Testis (tissue), 2 donors: ENCODE measurements at regions not wholly inside any gene's neighbourhood (a gene's known extent, or its start where the extent isn't known, plus 50 kb on each side); places are given as distances from the start of the nearest gene placed in this dataset.

Experiments used
- DNase-seq: peaks from one replicate; pipeline ENCODE4 v3.0.0-alpha.2; 2019
- H3K27ac ChIP-seq, 2 donors: fragments of 200-600 bp; sonication (generic); one replicate each; pipeline ENCODE4 v1.5.1; 2019
- H3K27me3 ChIP-seq: fragments of 200-600 bp; sonication (generic); one replicate; pipeline ENCODE4 v1.5.1; 2019
- H3K36me3 ChIP-seq: fragments of 200-600 bp; sonication (generic); one replicate; pipeline ENCODE4 v1.5.1; 2017; ENCODE audit warnings: low read depth; ENCODE audit errors: missing control alignments
- H3K4me1 ChIP-seq: fragments of 200-600 bp; sonication (generic); one replicate; pipeline ENCODE4 v1.5.1; 2019
- H3K4me3 ChIP-seq, 2 donors: fragments of 200-600 bp; sonication (generic); one replicate each; pipeline ENCODE4 v1.5.1; 2017 to 2019
- H3K9me3 ChIP-seq: fragments of 200-600 bp; sonication (generic); one replicate; pipeline ENCODE4 v1.5.1; 2017
- POLR2A ChIP-seq: fragments of 450-650 bp; IDR thresholded peaks from one replicate; pipeline ENCODE4 v1.6.1; 2017; ENCODE audit warnings: antibody characterized with exemption, mild to moderate bottlenecking, moderate library complexity
- WGBS, 2 donors: methylation state at CpG; one replicate each; pipeline ENCODE4 v1.1.5; 2018; 5-methylcytosine and 5-hydroxymethylcytosine counted together
- intact Hi-C: fragments of 100-400 bp; cut with DNase I; formaldehyde crosslinking; loops from one replicate; pipeline ENCODE4 v1.15.1; 2023; ENCODE audit warnings: low total_unique reads
- TF ChIP-seq, protein P1 (sequence below), 3 experiments: fragments of 450-650 bp in 2 of 3; fragments of 200-600 bp in 1 of 3; sonication (generic) in 1 of 3; IDR thresholded peaks; one replicate each; pipeline ENCODE4 v1.5.1; 2016 to 2019; ENCODE audit warnings: antibody characterized with exemption in 3 of 3, mild to moderate bottlenecking in 2 of 3, moderate library complexity in 1 of 3

GRCh38 chr13:25024175-25024574 is 71.8 kb upstream of the PABPC3 start:
- intact Hi-C loops: no loop called here
- WGBS, 2 donors: 39 to 42% methylated on average over 6 to 9 of the region's 9 CpGs
- Histone ChIP-seq H3K36me3 (no peaks in the 10 kb centered on the region), H3K4me1 (no peaks in the 10 kb centered on the region), H3K4me3 (no peak overlapping the region), H3K27ac (no peak overlapping the region), H3K27me3 (no peaks in the 10 kb centered on the region), H3K9me3 (no peaks in the 10 kb centered on the region)
- TF ChIP-seq POLR2A: no peak
- TF ChIP-seq, protein P1, sequence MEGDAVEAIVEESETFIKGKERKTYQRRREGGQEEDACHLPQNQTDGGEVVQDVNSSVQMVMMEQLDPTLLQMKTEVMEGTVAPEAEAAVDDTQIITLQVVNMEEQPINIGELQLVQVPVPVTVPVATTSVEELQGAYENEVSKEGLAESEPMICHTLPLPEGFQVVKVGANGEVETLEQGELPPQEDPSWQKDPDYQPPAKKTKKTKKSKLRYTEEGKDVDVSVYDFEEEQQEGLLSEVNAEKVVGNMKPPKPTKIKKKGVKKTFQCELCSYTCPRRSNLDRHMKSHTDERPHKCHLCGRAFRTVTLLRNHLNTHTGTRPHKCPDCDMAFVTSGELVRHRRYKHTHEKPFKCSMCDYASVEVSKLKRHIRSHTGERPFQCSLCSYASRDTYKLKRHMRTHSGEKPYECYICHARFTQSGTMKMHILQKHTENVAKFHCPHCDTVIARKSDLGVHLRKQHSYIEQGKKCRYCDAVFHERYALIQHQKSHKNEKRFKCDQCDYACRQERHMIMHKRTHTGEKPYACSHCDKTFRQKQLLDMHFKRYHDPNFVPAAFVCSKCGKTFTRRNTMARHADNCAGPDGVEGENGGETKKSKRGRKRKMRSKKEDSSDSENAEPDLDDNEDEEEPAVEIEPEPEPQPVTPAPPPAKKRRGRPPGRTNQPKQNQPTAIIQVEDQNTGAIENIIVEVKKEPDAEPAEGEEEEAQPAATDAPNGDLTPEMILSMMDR (IDR thresholded peaks at IDR 0.05): no peak
- no peak for DNase-seq

- no peaks in the 10 kb centered on the region for H3K36me3 ChIP-seq
- intact Hi-C loops: no loop called here
- H3K9me3 ChIP-seq: no peaks in the 10 kb centered on the region
These were observed 63.8 kb upstream of the PABPC3 start for GRCh38 chr13:25032160-25032559.

DNA sequence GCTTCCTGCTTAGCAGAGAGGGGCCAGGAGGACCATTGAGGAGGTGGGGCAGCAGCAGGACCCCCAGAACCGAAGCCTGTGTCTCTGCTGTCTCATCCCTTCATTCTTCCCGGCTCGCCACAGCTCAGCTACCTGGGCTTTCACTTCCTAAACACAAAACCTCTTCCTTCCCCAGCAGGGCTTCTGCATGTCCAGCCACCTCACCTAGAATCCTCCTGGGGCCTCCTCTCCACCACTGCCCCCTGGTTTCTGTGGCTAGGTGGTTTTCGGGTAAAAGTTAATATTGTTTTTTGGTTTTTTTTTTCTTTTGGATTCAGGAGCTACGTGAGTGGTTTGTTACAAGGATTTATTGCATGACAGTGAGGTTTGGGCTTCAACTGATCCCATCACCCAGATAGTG is 61.8 kb upstream of the PABPC3 start:
- WGBS, 2 donors: 46 to 81% methylated on average over 5 of the region's 5 CpGs
- Histone ChIP-seq H3K27ac (no peak overlapping the region), H3K36me3 (no peaks in the 10 kb centered on the region), H3K4me1 (no peaks in the 10 kb centered on the region), H3K27me3 (no peaks in the 10 kb centered on the region), H3K4me3 (no peak overlapping the region), H3K9me3 (no peaks in the 10 kb centered on the region)
- TF ChIP-seq POLR2A: no peak
- TF ChIP-seq, protein P1 (IDR thresholded peaks at IDR 0.05): no peak
- DNase-seq: no peak
- intact Hi-C loops: no loop called here

More at GRCh38 chr13:25032160-25032559, 63.8 kb upstream of the PABPC3 start:
- 54 to 69% methylated on average over 9 of the region's 9 CpGs for WGBS, 2 donors
- no peak for DNase-seq
- H3K27ac ChIP-seq: no peak overlapping the region
- no peak for TF ChIP-seq POLR2A
- TF ChIP-seq, protein P1 (IDR thresholded peaks at IDR 0.05): no peak
- H3K27me3 ChIP-seq: no peaks in the 10 kb centered on the region
- H3K4me3 ChIP-seq: no peak overlapping the region
- H3K4me1 ChIP-seq: no peaks in the 10 kb centered on the region

- intact Hi-C loops: no loop called here
- Histone ChIP-seq H3K9me3 (no peaks in the 10 kb centered on the region), H3K4me1 (no peaks in the 10 kb centered on the region), H3K36me3 (no peaks in the 10 kb centered on the region), H3K27ac (no peak overlapping the region), H3K27me3 (no peaks in the 10 kb centered on the region), H3K4me3 (no peak overlapping the region)
- TF ChIP-seq, protein P1 (IDR thresholded peaks at IDR 0.05): peak; percentile 27 to 70 (median 66)
- no peak for TF ChIP-seq POLR2A
- WGBS, 2 donors: 36% methylated on average over 12 of the region's 12 CpGs
- DNase-seq: peak; percentile 75
These were observed 58.7 kb upstream of the PABPC3 start for GRCh38 chr13:25037057-25037813.
